ENCODE measurements at regions not wholly inside any gene's neighbourhood (a gene's known extent, or its start where the extent isn't known, plus 50 kb on each side); places are given as distances from the start of the nearest gene placed in this dataset.

DNA sequence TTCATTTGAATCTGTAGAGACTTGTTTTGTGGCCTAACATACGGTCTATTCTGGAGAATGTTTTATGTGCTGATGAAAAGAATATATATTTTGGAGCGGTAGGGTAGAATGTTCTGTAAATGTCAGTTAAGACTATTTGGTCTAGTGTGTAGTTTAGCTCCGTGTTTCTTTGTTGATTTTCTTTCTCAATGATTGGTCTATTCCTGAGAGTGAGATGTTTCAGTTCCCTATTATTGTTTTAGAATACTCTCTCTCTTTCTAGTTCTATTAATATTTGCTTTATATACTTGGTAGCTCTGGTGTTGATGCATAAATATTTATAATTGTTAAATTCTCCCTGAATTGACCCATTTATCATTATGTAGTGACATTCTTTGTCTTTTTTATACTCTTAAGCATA is 236.5 kb downstream of the GLUD2 start:
- no peak for TF ChIP-seq POLR2A (IDR thresholded peaks at IDR 0.05)
- TF ChIP-seq, protein P1, sequence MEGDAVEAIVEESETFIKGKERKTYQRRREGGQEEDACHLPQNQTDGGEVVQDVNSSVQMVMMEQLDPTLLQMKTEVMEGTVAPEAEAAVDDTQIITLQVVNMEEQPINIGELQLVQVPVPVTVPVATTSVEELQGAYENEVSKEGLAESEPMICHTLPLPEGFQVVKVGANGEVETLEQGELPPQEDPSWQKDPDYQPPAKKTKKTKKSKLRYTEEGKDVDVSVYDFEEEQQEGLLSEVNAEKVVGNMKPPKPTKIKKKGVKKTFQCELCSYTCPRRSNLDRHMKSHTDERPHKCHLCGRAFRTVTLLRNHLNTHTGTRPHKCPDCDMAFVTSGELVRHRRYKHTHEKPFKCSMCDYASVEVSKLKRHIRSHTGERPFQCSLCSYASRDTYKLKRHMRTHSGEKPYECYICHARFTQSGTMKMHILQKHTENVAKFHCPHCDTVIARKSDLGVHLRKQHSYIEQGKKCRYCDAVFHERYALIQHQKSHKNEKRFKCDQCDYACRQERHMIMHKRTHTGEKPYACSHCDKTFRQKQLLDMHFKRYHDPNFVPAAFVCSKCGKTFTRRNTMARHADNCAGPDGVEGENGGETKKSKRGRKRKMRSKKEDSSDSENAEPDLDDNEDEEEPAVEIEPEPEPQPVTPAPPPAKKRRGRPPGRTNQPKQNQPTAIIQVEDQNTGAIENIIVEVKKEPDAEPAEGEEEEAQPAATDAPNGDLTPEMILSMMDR (IDR thresholded peaks at IDR 0.05) = no peak
- TF ChIP-seq POLR2AphosphoS5 (IDR thresholded peaks at IDR 0.05) = no peak
- TF ChIP-seq EP300 (IDR thresholded peaks at IDR 0.05) = no peak
